ENCODE measurements at regions not wholly inside any gene's neighbourhood (a gene's known extent, or its start where the extent isn't known, plus 50 kb on each side); places are given as distances from the start of the nearest gene placed in this dataset.

GRCh38 chr6:150676772-150677171, 77.1 kb downstream of the PLEKHG1 start:
- TF ChIP-seq CTCF (conservative IDR thresholded peaks at IDR 0.05) (no peak), EZH2 (IDR thresholded peaks at IDR 0.05; ENCODE audit: low read depth) (no peak)

Measured in PC-9 (cell line).